ENCODE measurements at regions not wholly inside any gene's neighbourhood (a gene's known extent, or its start where the extent isn't known, plus 50 kb on each side); places are given as distances from the start of the nearest gene placed in this dataset.

DNA sequence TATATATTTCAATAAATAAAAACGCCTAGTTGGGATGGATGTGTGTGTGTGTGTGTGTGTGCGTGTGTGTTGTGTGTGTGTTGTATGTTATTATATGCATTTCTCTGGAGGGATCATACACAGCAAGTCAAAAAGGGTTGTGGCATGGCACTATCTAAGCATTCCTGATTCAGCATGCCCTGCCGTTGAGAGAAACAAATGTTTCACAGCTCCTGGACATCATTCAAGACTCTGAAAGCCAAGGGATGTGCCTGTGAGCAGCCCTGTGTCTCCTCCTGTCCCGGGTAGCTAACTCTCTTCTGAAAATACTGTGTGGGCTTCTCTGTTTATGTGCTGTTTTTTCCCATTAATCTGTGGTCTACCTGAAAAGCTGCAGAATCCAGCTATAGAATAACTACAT lies 197.9 kb upstream of the SETBP1 start:
- Mint-ChIP-seq H3K27ac (no peak overlapping the region), H3K36me3 (no peaks in the 10 kb centered on the region), H3K27me3 (no peaks in the 10 kb centered on the region), H3K4me3 (no peak overlapping the region), H3K4me1 (no peaks in the 10 kb centered on the region), H3K9me3 (peaks cover 18% of the 10 kb centered on the region)

GRCh38 chr18:44495151-44495550 lies 185.5 kb upstream of the SETBP1 start:
- Mint-ChIP-seq H3K4me3 (no peak overlapping the region), H3K27me3 (no peaks in the 10 kb centered on the region), H3K4me1 (no peaks in the 10 kb centered on the region), H3K9me3 (no peaks in the 10 kb centered on the region), H3K27ac (no peak overlapping the region), H3K36me3 (no peaks in the 10 kb centered on the region)

- no peaks in the 10 kb centered on the region for H3K9me3 Mint-ChIP-seq
- no peaks in the 10 kb centered on the region for H3K36me3 Mint-ChIP-seq
- no peaks in the 10 kb centered on the region for H3K4me1 Mint-ChIP-seq
These were observed 183.4 kb upstream of the SETBP1 start for GRCh38 chr18:44497311-44497710.

DNA sequence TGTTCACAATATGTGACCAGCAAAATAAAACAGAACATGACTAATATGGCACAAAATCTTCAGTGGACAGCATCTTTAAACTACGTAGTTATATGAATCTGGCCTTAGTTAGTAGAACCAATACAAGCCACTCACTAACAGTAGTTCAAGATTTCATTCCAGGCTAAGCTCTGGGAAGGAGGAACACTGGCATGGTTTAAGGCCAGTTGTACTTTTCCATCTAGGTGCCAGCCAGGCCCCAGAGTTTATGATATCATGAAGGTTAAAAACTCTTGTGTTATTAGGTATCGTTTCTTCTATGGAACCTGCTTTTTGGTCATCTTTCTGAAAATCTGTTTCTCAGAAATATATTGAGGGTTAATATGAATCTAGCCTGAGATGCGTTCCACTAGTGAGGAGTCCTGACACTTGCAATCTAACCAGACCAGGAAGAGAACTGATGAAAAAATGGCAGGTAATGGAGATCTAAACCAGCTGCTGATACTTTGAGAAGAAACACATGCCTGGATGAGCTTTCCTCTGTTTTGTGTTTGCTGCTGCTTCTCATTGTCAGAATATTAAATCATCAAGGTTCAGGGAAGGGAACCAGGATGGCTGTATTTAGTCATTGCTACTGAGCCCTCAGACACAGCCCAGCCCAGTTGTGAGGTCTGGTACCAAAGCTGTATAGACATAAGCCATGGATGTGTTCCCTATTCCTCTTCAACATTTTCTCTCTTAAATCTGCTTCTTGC lies 182.8 kb upstream of the SETBP1 start:
- no peaks in the 10 kb centered on the region for H3K9me3 Mint-ChIP-seq
- H3K27ac Mint-ChIP-seq, result no peak overlapping the region
- no peaks in the 10 kb centered on the region for H3K36me3 Mint-ChIP-seq
- H3K4me1 Mint-ChIP-seq, result no peaks in the 10 kb centered on the region
- H3K27me3 Mint-ChIP-seq, result no peaks in the 10 kb centered on the region
- no peak overlapping the region for H3K4me3 Mint-ChIP-seq

More at GRCh38 chr18:44497311-44497710, 183.4 kb upstream of the SETBP1 start:
- Mint-ChIP-seq H3K27me3 (no peaks in the 10 kb centered on the region), H3K27ac (no peak overlapping the region), H3K4me3 (no peak overlapping the region)

GRCh38 chr18:44500808-44501610 lies 179.7 kb upstream of the SETBP1 start:
- H3K4me1 Mint-ChIP-seq, result no peaks in the 10 kb centered on the region
- no peaks in the 10 kb centered on the region for H3K27me3 Mint-ChIP-seq
- no peaks in the 10 kb centered on the region for H3K9me3 Mint-ChIP-seq
- no peak overlapping the region for H3K4me3 Mint-ChIP-seq
- H3K36me3 Mint-ChIP-seq, result no peaks in the 10 kb centered on the region
- no peak overlapping the region for H3K27ac Mint-ChIP-seq

DNA sequence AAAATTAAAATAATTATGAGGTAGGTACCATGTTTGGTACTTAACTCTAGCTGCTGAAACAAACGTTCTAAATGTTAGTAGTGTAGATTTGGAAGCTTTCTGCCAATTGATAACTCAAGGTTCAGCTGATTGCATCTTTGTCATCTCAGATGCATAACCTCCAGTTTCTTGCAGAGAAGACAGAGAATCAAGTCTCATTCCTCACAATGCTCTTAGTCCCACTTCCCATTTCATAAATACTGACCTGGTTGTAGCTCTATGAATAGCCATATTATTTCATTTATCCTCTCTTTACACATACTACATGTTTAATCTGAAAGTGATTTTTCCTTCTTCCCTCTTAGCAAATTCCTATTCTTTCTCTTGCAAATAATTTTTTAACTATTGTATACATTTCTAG lies 178.5 kb upstream of the SETBP1 start:
- no peaks in the 10 kb centered on the region for H3K36me3 Mint-ChIP-seq
- H3K27me3 Mint-ChIP-seq, result no peaks in the 10 kb centered on the region
- H3K4me3 Mint-ChIP-seq, result no peak overlapping the region
- H3K4me1 Mint-ChIP-seq, result no peaks in the 10 kb centered on the region
- no peaks in the 10 kb centered on the region for H3K9me3 Mint-ChIP-seq
- no peak overlapping the region for H3K27ac Mint-ChIP-seq

GRCh38 chr18:44502790-44503189 lies 177.9 kb upstream of the SETBP1 start:
- H3K36me3 Mint-ChIP-seq, result no peaks in the 10 kb centered on the region
- no peak overlapping the region for H3K27ac Mint-ChIP-seq
- H3K27me3 Mint-ChIP-seq, result no peaks in the 10 kb centered on the region
- H3K9me3 Mint-ChIP-seq, result no peaks in the 10 kb centered on the region
- no peak overlapping the region for H3K4me3 Mint-ChIP-seq
- no peaks in the 10 kb centered on the region for H3K4me1 Mint-ChIP-seq

GRCh38 chr18:44503854-44504253 lies 176.8 kb upstream of the SETBP1 start:
- Mint-ChIP-seq H3K4me3 (no peak overlapping the region), H3K4me1 (no peaks in the 10 kb centered on the region), H3K36me3 (no peaks in the 10 kb centered on the region), H3K27ac (no peak overlapping the region), H3K27me3 (no peaks in the 10 kb centered on the region), H3K9me3 (no peaks in the 10 kb centered on the region)

GRCh38 chr18:44507729-44508325 lies 172.9 kb upstream of the SETBP1 start:
- Mint-ChIP-seq H3K27ac (no peak overlapping the region), H3K4me3 (no peak overlapping the region), H3K27me3 (no peaks in the 10 kb centered on the region), H3K4me1 (no peaks in the 10 kb centered on the region), H3K36me3 (no peaks in the 10 kb centered on the region), H3K9me3 (no peaks in the 10 kb centered on the region)

DNA sequence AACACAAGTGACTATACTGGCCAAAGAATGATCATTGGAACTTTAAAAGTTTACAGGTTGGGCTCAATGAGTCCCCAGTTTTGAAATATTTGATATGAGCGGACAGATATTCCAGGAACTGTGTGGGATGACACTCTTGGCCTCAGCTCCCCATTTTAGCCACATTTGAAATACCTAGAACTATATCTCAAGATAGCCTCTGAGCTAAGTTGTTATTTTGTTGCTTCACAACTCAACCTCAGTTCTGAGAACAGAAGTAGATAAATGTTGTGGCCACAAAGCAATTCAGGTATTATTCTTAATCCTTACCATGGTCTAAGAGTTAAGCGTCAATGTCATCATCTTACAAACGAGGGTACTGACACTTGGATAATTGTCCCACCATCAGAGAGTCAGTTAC lies 172.2 kb upstream of the SETBP1 start:
- Mint-ChIP-seq H3K27me3 (no peaks in the 10 kb centered on the region), H3K4me3 (no peak overlapping the region), H3K9me3 (no peaks in the 10 kb centered on the region), H3K36me3 (no peaks in the 10 kb centered on the region), H3K27ac (no peak overlapping the region), H3K4me1 (no peaks in the 10 kb centered on the region)

GRCh38 chr18:44509048-44509447 lies 171.6 kb upstream of the SETBP1 start:
- no peak overlapping the region for H3K27ac Mint-ChIP-seq
- H3K36me3 Mint-ChIP-seq, result no peaks in the 10 kb centered on the region

GRCh38 chr18:44510390-44510789 lies 170.3 kb upstream of the SETBP1 start:
- Mint-ChIP-seq H3K36me3 (no peaks in the 10 kb centered on the region), H3K9me3 (no peaks in the 10 kb centered on the region), H3K4me3 (no peak overlapping the region), H3K27ac (no peak overlapping the region), H3K4me1 (no peaks in the 10 kb centered on the region), H3K27me3 (no peaks in the 10 kb centered on the region)

More at GRCh38 chr18:44509048-44509447, 171.6 kb upstream of the SETBP1 start:
- H3K4me1 Mint-ChIP-seq, result no peaks in the 10 kb centered on the region
- no peaks in the 10 kb centered on the region for H3K9me3 Mint-ChIP-seq
- H3K27me3 Mint-ChIP-seq, result no peaks in the 10 kb centered on the region
- no peak overlapping the region for H3K4me3 Mint-ChIP-seq

DNA sequence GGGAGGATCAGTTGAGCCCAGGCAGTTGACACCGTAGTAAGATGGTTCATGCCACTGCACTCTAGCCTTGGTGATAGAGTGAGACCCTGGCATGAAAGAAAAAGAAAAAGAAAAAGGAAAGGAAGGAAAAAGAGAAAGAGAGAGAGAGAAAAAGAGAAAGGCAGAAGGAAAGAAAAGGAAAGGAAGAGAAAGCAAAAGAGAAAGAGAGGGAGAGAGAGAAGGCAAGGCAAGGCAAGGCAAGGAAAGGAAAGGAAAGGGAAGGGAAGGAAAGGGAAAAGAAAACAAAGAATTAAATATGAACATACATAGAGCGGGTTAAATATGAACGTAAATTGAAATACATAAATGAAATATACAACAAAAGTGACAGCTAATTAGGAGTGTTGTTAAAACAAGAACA lies 167.5 kb upstream of the SETBP1 start:
- H3K9me3 Mint-ChIP-seq, result no peaks in the 10 kb centered on the region
- H3K27me3 Mint-ChIP-seq, result no peaks in the 10 kb centered on the region
- no peaks in the 10 kb centered on the region for H3K36me3 Mint-ChIP-seq
- no peak overlapping the region for H3K27ac Mint-ChIP-seq
- no peaks in the 10 kb centered on the region for H3K4me1 Mint-ChIP-seq
- no peak overlapping the region for H3K4me3 Mint-ChIP-seq

- no peaks in the 10 kb centered on the region for H3K4me1 Mint-ChIP-seq
- no peaks in the 10 kb centered on the region for H3K36me3 Mint-ChIP-seq
- H3K4me3 Mint-ChIP-seq, result no peak overlapping the region
- H3K9me3 Mint-ChIP-seq, result no peaks in the 10 kb centered on the region
- H3K27ac Mint-ChIP-seq, result no peak overlapping the region
- H3K27me3 Mint-ChIP-seq, result no peaks in the 10 kb centered on the region
These were observed 166.6 kb upstream of the SETBP1 start for GRCh38 chr18:44514106-44514505.

- Mint-ChIP-seq H3K9me3 (no peaks in the 10 kb centered on the region), H3K4me3 (no peak overlapping the region), H3K27ac (no peak overlapping the region)
These were observed 165.9 kb upstream of the SETBP1 start for GRCh38 chr18:44514766-44515165.

DNA sequence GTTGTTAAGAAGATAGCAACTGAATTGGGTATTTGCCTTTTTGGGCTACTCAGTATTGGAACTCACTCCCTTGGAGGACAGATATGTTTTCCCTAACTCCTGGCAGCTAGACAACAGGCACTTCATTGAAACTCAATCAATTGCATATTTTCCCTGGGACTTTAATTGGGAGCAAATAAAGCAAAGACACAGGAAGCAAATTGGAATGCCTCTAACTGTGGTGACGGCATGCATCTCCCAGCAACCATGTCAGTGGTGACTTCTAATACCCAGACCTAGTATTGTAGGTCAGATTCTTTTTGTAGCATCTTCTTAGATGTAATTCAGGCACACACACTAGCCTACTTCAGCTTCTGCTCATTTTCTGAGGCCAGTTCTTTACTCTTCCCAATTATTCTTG lies 164.2 kb upstream of the SETBP1 start:
- Mint-ChIP-seq H3K9me3 (no peaks in the 10 kb centered on the region), H3K27me3 (no peaks in the 10 kb centered on the region), H3K36me3 (no peaks in the 10 kb centered on the region), H3K27ac (no peak overlapping the region), H3K4me1 (no peaks in the 10 kb centered on the region), H3K4me3 (no peak overlapping the region)

More at GRCh38 chr18:44514766-44515165, 165.9 kb upstream of the SETBP1 start:
- H3K27me3 Mint-ChIP-seq, result no peaks in the 10 kb centered on the region
- H3K4me1 Mint-ChIP-seq, result no peaks in the 10 kb centered on the region
- no peaks in the 10 kb centered on the region for H3K36me3 Mint-ChIP-seq
